BE2C (cell line): ENCODE measurements at regions not wholly inside any gene's neighbourhood (a gene's known extent, or its start where the extent isn't known, plus 50 kb on each side); places are given as distances from the start of the nearest gene placed in this dataset.
A peak's percentile ranks its signal among the peaks of the same experiment; 100 is the strongest.

Experiments
- DNase-seq: peaks from one replicate; pipeline ENCODE4 v3.0.0-alpha.2; 2020
- H3K27me3 ChIP-seq: fragments of 250-450 bp; sonication (Bioruptor Pico); 2 replicates; pipeline ENCODE4 v1.5.1; 2020; ENCODE audit warnings: mild to moderate bottlenecking
- H3K36me3 ChIP-seq: fragments of 250-450 bp; sonication (Bioruptor Pico); 2 replicates; pipeline ENCODE4 v1.5.1; 2020; ENCODE audit warnings: mild to moderate bottlenecking
- H3K4me1 ChIP-seq: fragments of 250-450 bp; sonication (Bioruptor Pico); 2 replicates; pipeline ENCODE4 v1.5.1; 2020
- H3K4me3 ChIP-seq: 2 replicates; pipeline ENCODE4 v1.5.1; 2011; ENCODE audit warnings: low read depth, low read length
- H3K9me3 ChIP-seq: fragments of 250-450 bp; sonication (Bioruptor Pico); 2 replicates; pipeline ENCODE4 v1.5.1; 2020
- CTCF ChIP-seq: IDR thresholded peaks from 2 replicates; pipeline ENCODE4 v1.5.1; 2012; ENCODE audit warnings: mild to moderate bottlenecking, low read depth, low read length

DNA sequence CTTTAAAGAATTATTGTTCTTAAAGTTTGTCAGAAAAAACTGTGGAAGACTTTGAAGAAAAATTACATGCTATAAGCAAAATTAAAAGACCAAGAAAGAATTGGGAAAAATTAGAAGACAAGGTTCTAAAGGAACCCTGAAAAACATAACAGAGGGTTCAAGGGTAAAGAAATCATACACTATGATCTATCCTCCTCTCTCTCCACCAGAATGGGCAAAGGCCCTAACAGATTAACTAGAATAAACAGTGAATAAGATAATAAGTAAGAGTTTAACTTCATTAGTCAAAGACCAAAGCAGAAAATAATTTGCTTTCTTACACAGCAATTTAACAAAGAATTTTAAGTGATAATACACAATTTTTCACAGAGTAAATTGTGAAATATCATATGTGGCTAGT is 201.2 kb upstream of the PDE10A start:
- H3K36me3 ChIP-seq, result no peaks in the 10 kb centered on the region
- no peaks in the 10 kb centered on the region for H3K4me1 ChIP-seq
- H3K27me3 ChIP-seq, result no peaks in the 10 kb centered on the region
- H3K4me3 ChIP-seq, result no peak overlapping the region
- TF ChIP-seq CTCF, result no peak
- H3K9me3 ChIP-seq, result no peaks in the 10 kb centered on the region
- no peak for DNase-seq

- Histone ChIP-seq H3K4me3 (no peak overlapping the region), H3K36me3 (no peaks in the 10 kb centered on the region), H3K27me3 (no peaks in the 10 kb centered on the region), H3K4me1 (no peaks in the 10 kb centered on the region), H3K9me3 (no peaks in the 10 kb centered on the region)
- no peak for DNase-seq
- TF ChIP-seq CTCF, result no peak
Observed at GRCh38 chr6:165863801-165864200, 200.8 kb upstream of the PDE10A start.

DNA sequence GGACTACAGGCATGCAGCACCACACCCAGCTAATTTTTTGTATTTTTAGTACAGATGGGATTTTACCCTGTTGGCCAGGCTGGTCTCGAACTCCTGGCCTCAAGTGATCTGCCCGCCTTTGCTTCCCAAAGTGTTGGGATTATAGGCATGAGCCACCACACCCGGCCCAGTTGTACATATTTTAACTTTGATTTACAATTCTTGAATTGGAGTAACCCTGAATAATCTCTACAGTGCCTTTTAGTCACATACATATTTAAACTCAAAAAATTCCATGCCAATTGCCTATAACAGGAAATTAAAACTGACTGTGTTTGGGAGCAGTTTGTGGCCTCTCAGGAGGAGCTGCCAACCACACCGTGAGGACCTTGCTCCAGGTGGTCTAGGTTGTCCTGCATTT is 199.8 kb upstream of the PDE10A start:
- Histone ChIP-seq H3K9me3 (no peaks in the 10 kb centered on the region), H3K27me3 (no peaks in the 10 kb centered on the region), H3K4me1 (no peaks in the 10 kb centered on the region), H3K36me3 (no peaks in the 10 kb centered on the region), H3K4me3 (no peak overlapping the region)
- no peak for DNase-seq
- no peak for TF ChIP-seq CTCF

GRCh38 chr6:165861226-165861625 is 198.2 kb upstream of the PDE10A start:
- TF ChIP-seq CTCF, result no peak
- no peak overlapping the region for H3K4me3 ChIP-seq
- DNase-seq, result no peak

GRCh38 chr6:165858586-165858985 is 195.5 kb upstream of the PDE10A start:
- Histone ChIP-seq H3K36me3 (no peaks in the 10 kb centered on the region), H3K27me3 (no peaks in the 10 kb centered on the region), H3K9me3 (no peaks in the 10 kb centered on the region), H3K4me3 (no peak overlapping the region), H3K4me1 (no peaks in the 10 kb centered on the region)
- TF ChIP-seq CTCF, result peak; percentile 22; the same call in 1 of the 2 replicates
- DNase-seq, result no peak

More at GRCh38 chr6:165861226-165861625, 198.2 kb upstream of the PDE10A start:
- H3K4me1 ChIP-seq, result no peaks in the 10 kb centered on the region
- no peaks in the 10 kb centered on the region for H3K36me3 ChIP-seq
- H3K9me3 ChIP-seq, result no peaks in the 10 kb centered on the region
- no peaks in the 10 kb centered on the region for H3K27me3 ChIP-seq

- Histone ChIP-seq H3K9me3 (no peaks in the 10 kb centered on the region), H3K4me1 (no peaks in the 10 kb centered on the region), H3K27me3 (no peaks in the 10 kb centered on the region), H3K36me3 (no peaks in the 10 kb centered on the region), H3K4me3 (no peak overlapping the region)
- no peak for DNase-seq
- TF ChIP-seq CTCF, result no peak
Observed at GRCh38 chr6:165855856-165856255, 192.8 kb upstream of the PDE10A start.
